ENCODE measurements at regions not wholly inside any gene's neighbourhood (a gene's known extent, or its start where the extent isn't known, plus 50 kb on each side); places are given as distances from the start of the nearest gene placed in this dataset.

DNA sequence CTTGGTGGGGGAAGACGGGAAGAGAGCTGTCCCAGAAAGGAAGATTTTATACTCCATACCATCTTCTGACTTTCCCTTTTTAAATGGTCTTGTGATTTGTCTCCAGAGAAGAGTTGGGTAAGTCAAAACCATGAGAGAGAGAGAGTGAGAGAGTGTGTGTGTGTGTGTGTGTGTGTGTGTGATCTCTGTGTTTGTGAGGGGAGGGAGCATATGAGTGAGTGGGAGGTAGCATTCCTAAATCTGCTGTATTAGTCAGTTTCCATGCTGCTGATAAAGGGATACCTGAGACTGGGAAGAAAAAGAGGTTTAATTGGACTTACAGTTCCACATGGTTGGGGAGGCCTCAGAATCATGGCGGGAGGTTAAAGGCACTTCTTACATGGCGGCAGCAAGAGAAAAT lies 102.0 kb upstream of the VANGL1 start (continued):
- no peak for TF ChIP-seq HNF4G (IDR thresholded peaks at IDR 0.05)
- no peak for TF ChIP-seq TAF1 (conservative IDR thresholded peaks at IDR 0.05)
- no peak for TF ChIP-seq NR2F2 (IDR thresholded peaks at IDR 0.05)
- no peak for TF ChIP-seq EGR1 (IDR thresholded peaks at IDR 0.05; ENCODE audit: low read depth in 2 of 2)

DNA sequence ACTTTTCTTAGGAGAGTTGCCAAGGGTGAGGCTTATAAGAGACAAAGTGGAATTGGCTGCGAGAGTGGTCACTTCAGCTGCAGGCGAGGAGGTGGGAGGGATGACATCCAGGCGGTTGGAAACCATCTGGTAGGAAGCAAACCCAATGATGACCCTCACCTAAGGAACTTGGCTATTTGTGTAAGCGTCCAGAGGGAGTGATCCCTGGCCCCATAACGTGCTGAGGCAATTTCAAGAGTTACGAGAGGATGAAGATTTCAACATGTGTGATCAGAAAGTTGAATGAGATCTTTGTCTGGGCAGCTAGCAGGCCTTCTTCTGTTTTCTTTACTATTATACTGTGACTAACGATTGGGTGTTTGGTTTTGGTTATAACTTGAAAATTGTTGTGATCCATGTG lies 102.7 kb upstream of the VANGL1 start:
- no peaks in the 10 kb centered on the region for H3K4me1 ChIP-seq (ENCODE audit: control insufficient read depth in 4 of 4, insufficient read depth in 4 of 4, low read length in 3 of 4)
- no peaks in the 10 kb centered on the region for H3K9me3 ChIP-seq (ENCODE audit: control insufficient read depth in 4 of 4, low read length in 3 of 4)
- TF ChIP-seq RAD21 (IDR thresholded peaks at IDR 0.05) (no peak), FOXA2 (IDR thresholded peaks at IDR 0.05) (no peak), HNF4G (IDR thresholded peaks at IDR 0.05) (no peak), YY1 (IDR thresholded peaks at IDR 0.05) (no peak), SP1 (IDR thresholded peaks at IDR 0.05) (no peak), EGR1 (IDR thresholded peaks at IDR 0.05; ENCODE audit: low read depth in 2 of 2) (no peak), JUND (IDR thresholded peaks at IDR 0.05) (no peak), RXRA (IDR thresholded peaks at IDR 0.05) (no peak), TAF1 (conservative IDR thresholded peaks at IDR 0.05) (no peak), ATF3 (IDR thresholded peaks at IDR 0.05) (no peak), FOXA1 (IDR thresholded peaks at IDR 0.05) (no peak), CTCF (IDR thresholded peaks at IDR 0.05; ENCODE audit: low read depth, low read length, missing input control) (no peak), NR2F2 (IDR thresholded peaks at IDR 0.05) (no peak), GABPA (IDR thresholded peaks at IDR 0.05 in 1 of 2, conservative IDR thresholded peaks at IDR 0.05 in 1 of 2) (no peak)
- TF ChIP-seq, protein P1, sequence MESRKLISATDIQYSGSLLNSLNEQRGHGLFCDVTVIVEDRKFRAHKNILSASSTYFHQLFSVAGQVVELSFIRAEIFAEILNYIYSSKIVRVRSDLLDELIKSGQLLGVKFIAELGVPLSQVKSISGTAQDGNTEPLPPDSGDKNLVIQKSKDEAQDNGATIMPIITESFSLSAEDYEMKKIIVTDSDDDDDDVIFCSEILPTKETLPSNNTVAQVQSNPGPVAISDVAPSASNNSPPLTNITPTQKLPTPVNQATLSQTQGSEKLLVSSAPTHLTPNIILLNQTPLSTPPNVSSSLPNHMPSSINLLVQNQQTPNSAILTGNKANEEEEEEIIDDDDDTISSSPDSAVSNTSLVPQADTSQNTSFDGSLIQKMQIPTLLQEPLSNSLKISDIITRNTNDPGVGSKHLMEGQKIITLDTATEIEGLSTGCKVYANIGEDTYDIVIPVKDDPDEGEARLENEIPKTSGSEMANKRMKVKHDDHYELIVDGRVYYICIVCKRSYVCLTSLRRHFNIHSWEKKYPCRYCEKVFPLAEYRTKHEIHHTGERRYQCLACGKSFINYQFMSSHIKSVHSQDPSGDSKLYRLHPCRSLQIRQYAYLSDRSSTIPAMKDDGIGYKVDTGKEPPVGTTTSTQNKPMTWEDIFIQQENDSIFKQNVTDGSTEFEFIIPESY (IDR thresholded peaks at IDR 0.05) = no peak
- H3K9ac ChIP-seq (ENCODE audit: low read depth in 1 of 2, low read length in 2 of 2) = no peak overlapping the region
- H3K27me3 ChIP-seq (ENCODE audit: control insufficient read depth in 4 of 4, insufficient read depth in 4 of 4, low read length in 3 of 4) = peaks cover 0 to 3% (median 2%) of the 10 kb centered on the region in 4 donors
- 69% methylated on average over 7 of the region's 7 CpGs for WGBS
- H3K27ac ChIP-seq (ENCODE audit: low read depth in 1 of 2, low read length in 2 of 2) = no peak overlapping the region
- no peaks in the 10 kb centered on the region for H3K36me3 ChIP-seq (ENCODE audit: control insufficient read depth in 4 of 4, insufficient read depth in 3 of 4, low read depth in 1 of 4, low read length in 3 of 4)
- H3K4me3 ChIP-seq (ENCODE audit: low read depth in 1 of 3, low read length in 3 of 3) = no peak overlapping the region
- DNase-seq (ENCODE audit: low spot score) = no peak

DNA sequence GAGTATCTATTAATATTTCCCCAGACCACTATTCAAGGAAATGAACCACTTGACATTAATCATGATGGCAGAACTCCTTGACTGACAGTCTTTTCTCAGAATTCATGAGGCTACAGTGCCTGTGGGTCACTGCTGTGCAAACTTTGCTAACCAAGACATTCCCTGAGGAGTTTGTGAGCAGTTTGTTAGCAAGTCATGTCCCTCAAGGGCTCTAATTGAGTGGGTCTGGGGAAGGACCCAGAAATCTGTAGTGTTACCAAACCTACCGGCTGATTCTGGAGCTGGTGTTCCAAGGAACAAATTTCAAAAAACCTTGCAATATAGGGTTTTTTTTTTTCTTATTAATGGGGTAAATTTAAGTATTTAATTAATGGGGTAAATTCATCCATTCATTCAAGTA lies 103.2 kb upstream of the VANGL1 start:
- H3K9ac ChIP-seq (ENCODE audit: low read depth in 1 of 2, low read length in 2 of 2) = no peak overlapping the region
- H3K4me3 ChIP-seq (ENCODE audit: low read depth in 1 of 3, low read length in 3 of 3) = no peak overlapping the region
- no peak for DNase-seq (ENCODE audit: low spot score)
- no peaks in the 10 kb centered on the region for H3K4me1 ChIP-seq (ENCODE audit: control insufficient read depth in 4 of 4, insufficient read depth in 4 of 4, low read length in 3 of 4)
- no peak overlapping the region for H3K27ac ChIP-seq (ENCODE audit: low read depth in 1 of 2, low read length in 2 of 2)
- H3K9me3 ChIP-seq (ENCODE audit: control insufficient read depth in 4 of 4, low read length in 3 of 4) = no peaks in the 10 kb centered on the region
- peaks cover 0 to 3% (median 2%) of the 10 kb centered on the region in 4 donors for H3K27me3 ChIP-seq (ENCODE audit: control insufficient read depth in 4 of 4, insufficient read depth in 4 of 4, low read length in 3 of 4)
- no peaks in the 10 kb centered on the region for H3K36me3 ChIP-seq (ENCODE audit: control insufficient read depth in 4 of 4, insufficient read depth in 3 of 4, low read depth in 1 of 4, low read length in 3 of 4)
- WGBS = 94% methylated on average over 1 of the region's 1 CpG
- TF ChIP-seq ATF3 (IDR thresholded peaks at IDR 0.05) (no peak), HNF4A (conservative IDR thresholded peaks at IDR 0.05) (no peak), SP1 (IDR thresholded peaks at IDR 0.05) (no peak), GABPA (IDR thresholded peaks at IDR 0.05 in 1 of 2, conservative IDR thresholded peaks at IDR 0.05 in 1 of 2) (no peak), TAF1 (conservative IDR thresholded peaks at IDR 0.05) (no peak), CTCF (IDR thresholded peaks at IDR 0.05; ENCODE audit: low read depth, low read length, missing input control) (no peak), MAX (IDR thresholded peaks at IDR 0.05) (no peak), HNF4G (IDR thresholded peaks at IDR 0.05) (no peak)
- TF ChIP-seq, protein P2, sequence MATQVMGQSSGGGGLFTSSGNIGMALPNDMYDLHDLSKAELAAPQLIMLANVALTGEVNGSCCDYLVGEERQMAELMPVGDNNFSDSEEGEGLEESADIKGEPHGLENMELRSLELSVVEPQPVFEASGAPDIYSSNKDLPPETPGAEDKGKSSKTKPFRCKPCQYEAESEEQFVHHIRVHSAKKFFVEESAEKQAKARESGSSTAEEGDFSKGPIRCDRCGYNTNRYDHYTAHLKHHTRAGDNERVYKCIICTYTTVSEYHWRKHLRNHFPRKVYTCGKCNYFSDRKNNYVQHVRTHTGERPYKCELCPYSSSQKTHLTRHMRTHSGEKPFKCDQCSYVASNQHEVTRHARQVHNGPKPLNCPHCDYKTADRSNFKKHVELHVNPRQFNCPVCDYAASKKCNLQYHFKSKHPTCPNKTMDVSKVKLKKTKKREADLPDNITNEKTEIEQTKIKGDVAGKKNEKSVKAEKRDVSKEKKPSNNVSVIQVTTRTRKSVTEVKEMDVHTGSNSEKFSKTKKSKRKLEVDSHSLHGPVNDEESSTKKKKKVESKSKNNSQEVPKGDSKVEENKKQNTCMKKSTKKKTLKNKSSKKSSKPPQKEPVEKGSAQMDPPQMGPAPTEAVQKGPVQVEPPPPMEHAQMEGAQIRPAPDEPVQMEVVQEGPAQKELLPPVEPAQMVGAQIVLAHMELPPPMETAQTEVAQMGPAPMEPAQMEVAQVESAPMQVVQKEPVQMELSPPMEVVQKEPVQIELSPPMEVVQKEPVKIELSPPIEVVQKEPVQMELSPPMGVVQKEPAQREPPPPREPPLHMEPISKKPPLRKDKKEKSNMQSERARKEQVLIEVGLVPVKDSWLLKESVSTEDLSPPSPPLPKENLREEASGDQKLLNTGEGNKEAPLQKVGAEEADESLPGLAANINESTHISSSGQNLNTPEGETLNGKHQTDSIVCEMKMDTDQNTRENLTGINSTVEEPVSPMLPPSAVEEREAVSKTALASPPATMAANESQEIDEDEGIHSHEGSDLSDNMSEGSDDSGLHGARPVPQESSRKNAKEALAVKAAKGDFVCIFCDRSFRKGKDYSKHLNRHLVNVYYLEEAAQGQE (IDR thresholded peaks at IDR 0.05) = no peak
- TF ChIP-seq, protein P1 (IDR thresholded peaks at IDR 0.05) = no peak

Measured in liver (tissue), 8 donors.